Activated CD8-positive, alpha-beta T cell treated with anti-CD3 and anti-CD28 coated beads, Interleukin-2, amount 10 ng/mL, durations not matched to agents 7 days and 5 days (primary cell): ENCODE measurements at regions not wholly inside any gene's neighbourhood (a gene's known extent, or its start where the extent isn't known, plus 50 kb on each side); places are given as distances from the start of the nearest gene placed in this dataset.

Source experiments
- ATAC-seq: fragments of 150-1000 bp; cut with Tn5 transposase; one replicate; pipeline ENCODE4 v1.10.0; 2021; ENCODE audit warnings: moderate library complexity
- CTCF ChIA-PET: fragments of 350-600 bp; sonication (Branson Sonifier 250); formaldehyde crosslinking; loops from one replicate; lab custom pipeline; 2021; ENCODE audit warnings: antibody characterized with exemption; lab: Charles Lee
- POLR2A ChIA-PET: fragments of 350-600 bp; sonication (Branson Sonifier 250); formaldehyde crosslinking; loops from one replicate; lab custom pipeline; 2021; ENCODE audit warnings: antibody characterized with exemption; lab: Charles Lee
- DNase-seq: peaks from one replicate; pipeline ENCODE4 v3.0.0-alpha.2; 2020
- H3K27ac Mint-ChIP-seq: one replicate; pipeline ENCODE4 v1.8.0; 2021; ENCODE audit warnings: mild to moderate bottlenecking, mixed read lengths
- H3K27me3 Mint-ChIP-seq: one replicate; pipeline ENCODE4 v1.8.0; 2021; ENCODE audit warnings: low read depth, mixed read lengths
- H3K36me3 Mint-ChIP-seq: one replicate; pipeline ENCODE4 v1.8.0; 2021; ENCODE audit warnings: low read depth, mixed read lengths
- H3K4me1 Mint-ChIP-seq: one replicate; pipeline ENCODE4 v1.8.0; 2021; ENCODE audit warnings: low read depth, mixed read lengths
- H3K4me3 Mint-ChIP-seq: one replicate; pipeline ENCODE4 v1.8.0; 2021; ENCODE audit warnings: mild to moderate bottlenecking, mixed read lengths
- H3K9me3 Mint-ChIP-seq: one replicate; pipeline ENCODE4 v1.8.0; 2022; ENCODE audit warnings: mixed read lengths; ENCODE audit not compliant: insufficient read depth

- DNase-seq (no peak), ATAC-seq (no peak)
- Mint-ChIP-seq H3K4me3 (no peak overlapping the region), H3K9me3 (no peaks in the 10 kb centered on the region), H3K4me1 (peaks cover 8% of the 10 kb centered on the region), H3K36me3 (no peaks in the 10 kb centered on the region), H3K27ac (no peak overlapping the region), H3K27me3 (peaks cover 35% of the 10 kb centered on the region)
- POLR2A ChIA-PET, result no interaction called here
- CTCF ChIA-PET, result no interaction called here
These were observed 379.8 kb downstream of the SIPA1L2 start for GRCh38 chr1:232249861-232250777.

GRCh38 chr1:232249339-232249738 is 380.6 kb downstream of the SIPA1L2 start:
- H3K4me1 Mint-ChIP-seq, result peaks cover 8% of the 10 kb centered on the region
- CTCF ChIA-PET, result no interaction called here
- DNase-seq (no peak), ATAC-seq (no peak)
- no peaks in the 10 kb centered on the region for H3K36me3 Mint-ChIP-seq
- H3K27ac Mint-ChIP-seq, result no peak overlapping the region
- H3K27me3 Mint-ChIP-seq, result peaks cover 35% of the 10 kb centered on the region
- no peak overlapping the region for H3K4me3 Mint-ChIP-seq
- POLR2A ChIA-PET, result no interaction called here
- H3K9me3 Mint-ChIP-seq, result no peaks in the 10 kb centered on the region

GRCh38 chr1:232248276-232248820 is 381.6 kb downstream of the SIPA1L2 start:
- ATAC-seq (no peak), DNase-seq (no peak)
- H3K9me3 Mint-ChIP-seq, result no peaks in the 10 kb centered on the region
- H3K4me3 Mint-ChIP-seq, result no peak overlapping the region
- H3K36me3 Mint-ChIP-seq, result no peaks in the 10 kb centered on the region
- CTCF ChIA-PET, result no interaction called here
- no peak overlapping the region for H3K27ac Mint-ChIP-seq
- peaks cover 8% of the 10 kb centered on the region for H3K4me1 Mint-ChIP-seq
- POLR2A ChIA-PET, result no interaction called here
- H3K27me3 Mint-ChIP-seq, result peaks cover 39% of the 10 kb centered on the region

GRCh38 chr1:232247669-232248068 is 382.3 kb downstream of the SIPA1L2 start:
- Mint-ChIP-seq H3K36me3 (no peaks in the 10 kb centered on the region), H3K27ac (no peak overlapping the region), H3K27me3 (peaks cover 35% of the 10 kb centered on the region), H3K9me3 (no peaks in the 10 kb centered on the region), H3K4me1 (peaks cover 8% of the 10 kb centered on the region), H3K4me3 (no peak overlapping the region)
- ChIA-PET POLR2A (no interaction called here), CTCF (no interaction called here)
- no peak for ATAC-seq
- no peak for DNase-seq

GRCh38 chr1:232244426-232244825 is 385.5 kb downstream of the SIPA1L2 start:
- DNase-seq, result no peak
- Mint-ChIP-seq H3K4me3 (no peak overlapping the region), H3K27me3 (peaks cover 31% of the 10 kb centered on the region), H3K36me3 (no peaks in the 10 kb centered on the region), H3K9me3 (no peaks in the 10 kb centered on the region), H3K4me1 (peaks cover 4% of the 10 kb centered on the region), H3K27ac (no peak overlapping the region)
- ChIA-PET CTCF (no interaction called here), POLR2A (no interaction called here)
- ATAC-seq, result no peak

- ATAC-seq (no peak), DNase-seq (no peak)
- Mint-ChIP-seq H3K4me1 (no peaks in the 10 kb centered on the region), H3K36me3 (no peaks in the 10 kb centered on the region), H3K9me3 (no peaks in the 10 kb centered on the region), H3K27ac (no peak overlapping the region), H3K27me3 (peaks cover 16% of the 10 kb centered on the region), H3K4me3 (no peak overlapping the region)
- CTCF ChIA-PET, result no interaction called here
- POLR2A ChIA-PET, result no interaction called here
These were observed 389.9 kb downstream of the SIPA1L2 start for GRCh38 chr1:232239998-232240397.

- Mint-ChIP-seq H3K27ac (no peak overlapping the region), H3K4me1 (no peaks in the 10 kb centered on the region), H3K4me3 (no peak overlapping the region), H3K9me3 (no peaks in the 10 kb centered on the region), H3K27me3 (peaks cover 16% of the 10 kb centered on the region), H3K36me3 (no peaks in the 10 kb centered on the region)
- ChIA-PET CTCF (no interaction called here), POLR2A (no interaction called here)
- ATAC-seq (no peak), DNase-seq (no peak)
These were observed 390.4 kb downstream of the SIPA1L2 start for GRCh38 chr1:232239522-232239921.

- Mint-ChIP-seq H3K36me3 (no peaks in the 10 kb centered on the region), H3K27ac (no peak overlapping the region), H3K4me1 (no peaks in the 10 kb centered on the region), H3K4me3 (no peak overlapping the region), H3K27me3 (peaks cover 10% of the 10 kb centered on the region), H3K9me3 (no peaks in the 10 kb centered on the region)
- ChIA-PET CTCF (no interaction called here), POLR2A (no interaction called here)
- no peak for DNase-seq
- ATAC-seq, result no peak
These were observed 391.9 kb downstream of the SIPA1L2 start for GRCh38 chr1:232238009-232238408.

- Mint-ChIP-seq H3K27ac (no peak overlapping the region), H3K27me3 (no peaks in the 10 kb centered on the region), H3K9me3 (no peaks in the 10 kb centered on the region), H3K4me1 (peaks cover 9% of the 10 kb centered on the region), H3K4me3 (no peak overlapping the region), H3K36me3 (no peaks in the 10 kb centered on the region)
- no peak for ATAC-seq
- DNase-seq, result no peak
- POLR2A ChIA-PET, result no interaction called here
- CTCF ChIA-PET, result interaction anchor here (1.1 to 1.2 kb wide), 2 partner anchors 9 to 16 kb away, joined by 3 to 4 read pairs; no protein-coding TSS in a partner anchor
These were observed 402.6 kb downstream of the SIPA1L2 start for GRCh38 chr1:232227306-232227705.

GRCh38 chr1:232226197-232226712 is 403.7 kb downstream of the SIPA1L2 start:
- no peak overlapping the region for H3K27ac Mint-ChIP-seq
- H3K36me3 Mint-ChIP-seq, result no peaks in the 10 kb centered on the region
- no peak overlapping the region for H3K4me3 Mint-ChIP-seq
- H3K27me3 Mint-ChIP-seq, result no peaks in the 10 kb centered on the region
- peaks cover 9% of the 10 kb centered on the region for H3K4me1 Mint-ChIP-seq
- DNase-seq (peak; percentile 51), ATAC-seq (peak; percentile 70)
- ChIA-PET POLR2A (interaction anchor here (0.7 kb wide), 1 partner anchor 627 kb away, joined by 4 read pairs; no protein-coding TSS in a partner anchor), CTCF (interaction anchor here (1.1 to 1.6 kb wide), 3 partner anchors 8 to 307 kb away, joined by 3 to 4 read pairs (median 3); no protein-coding TSS in a partner anchor)
- no peaks in the 10 kb centered on the region for H3K9me3 Mint-ChIP-seq

- no peak for ATAC-seq
- CTCF ChIA-PET, result interaction anchor here (1.1 to 1.6 kb wide), 2 partner anchors 111 to 306 kb away, joined by 3 read pairs; no protein-coding TSS in a partner anchor
- H3K4me1 Mint-ChIP-seq, result peaks cover 9% of the 10 kb centered on the region
- H3K36me3 Mint-ChIP-seq, result no peaks in the 10 kb centered on the region
- no peaks in the 10 kb centered on the region for H3K9me3 Mint-ChIP-seq
- POLR2A ChIA-PET, result interaction anchor here (0.7 kb wide), 1 partner anchor 626 kb away, joined by 4 read pairs; no protein-coding TSS in a partner anchor
- H3K4me3 Mint-ChIP-seq, result no peak overlapping the region
- H3K27ac Mint-ChIP-seq, result peak overlapping the region; percentile 19
- DNase-seq, result no peak
- H3K27me3 Mint-ChIP-seq, result no peaks in the 10 kb centered on the region
These were observed 404.4 kb downstream of the SIPA1L2 start for GRCh38 chr1:232225336-232226131.
